MCF 10A (cell line): ENCODE measurements at regions not wholly inside any gene's neighbourhood (a gene's known extent, or its start where the extent isn't known, plus 50 kb on each side); places are given as distances from the start of the nearest gene placed in this dataset.

ENCODE experiments used
- BruUV-seq: library from RNA; stranded (reverse); fragments of 400-500 nt; replicated peaks from 2 replicates; lab custom pipeline; 2021; lab: Mats Ljungman, UMichigan
- CTCF ChIA-PET: fragments of 300-600 bp; sonication (Branson Sonifier 250); formaldehyde crosslinking; extraction: SDS; loops from one replicate; lab custom pipeline; 2021; ENCODE audit warnings: antibody characterized with exemption, inconsistent platforms; lab: Yijun Ruan, JAX
- POLR2A ChIA-PET: fragments of 300-600, 350-650 bp; sonication (Branson Sonifier 250); formaldehyde crosslinking; extraction: SDS; loops from one replicate; lab custom pipeline; 2020; ENCODE audit warnings: antibody characterized with exemption, inconsistent platforms; lab: Yijun Ruan, JAX
- DNase-seq: peaks from one replicate; pipeline ENCODE4 v3.0.0-alpha.2; 2018; ENCODE audit not compliant: unreplicated experiment
- H3K27ac Mint-ChIP-seq: one replicate; pipeline ENCODE4 v1.8.0; 2022; ENCODE audit warnings: mild to moderate bottlenecking, low read depth, mixed read lengths; ENCODE audit not compliant: unreplicated experiment
- H3K27me3 Mint-ChIP-seq: one replicate; pipeline ENCODE4 v1.8.0; 2022; ENCODE audit warnings: mixed read lengths; ENCODE audit not compliant: insufficient read depth, unreplicated experiment
- H3K36me3 Mint-ChIP-seq: one replicate; pipeline ENCODE4 v1.8.0; 2022; ENCODE audit warnings: mild to moderate bottlenecking, moderate library complexity, mixed read lengths; ENCODE audit not compliant: insufficient read depth, unreplicated experiment
- H3K4me1 Mint-ChIP-seq: one replicate; pipeline ENCODE4 v1.8.0; 2022; ENCODE audit warnings: mixed read lengths; ENCODE audit not compliant: insufficient read depth, unreplicated experiment
- H3K4me3 Mint-ChIP-seq: one replicate; pipeline ENCODE4 v1.8.0; 2022; ENCODE audit warnings: mild to moderate bottlenecking, moderate library complexity, mixed read lengths; ENCODE audit not compliant: unreplicated experiment
- H3K9me3 Mint-ChIP-seq: one replicate; pipeline ENCODE4 v1.8.0; 2022; ENCODE audit warnings: mixed read lengths; ENCODE audit not compliant: unreplicated experiment
- CTCF ChIP-seq: fragments of 200-600 bp; IDR thresholded peaks from one replicate; pipeline ENCODE4 v1.8.0; 2022; ENCODE audit warnings: antibody characterized with exemption, mild to moderate bottlenecking; ENCODE audit not compliant: unreplicated experiment
- intact Hi-C: fragments of 100-400 bp; cut with micrococcal nuclease; formaldehyde crosslinking; loops from 2 replicates; pipeline ENCODE4 v1.14.1; 2022

- H3K36me3 Mint-ChIP-seq = no peaks in the 10 kb centered on the region
- H3K4me1 Mint-ChIP-seq = no peaks in the 10 kb centered on the region
- BruUV-seq = no TSS peak
- no peaks in the 10 kb centered on the region for H3K9me3 Mint-ChIP-seq
- POLR2A ChIA-PET = no interaction called here
- TF ChIP-seq CTCF = no peak
- no peak overlapping the region for H3K4me3 Mint-ChIP-seq
- peaks cover 60% of the 10 kb centered on the region for H3K27me3 Mint-ChIP-seq
- H3K27ac Mint-ChIP-seq = no peak overlapping the region
- DNase-seq = no peak
- CTCF ChIA-PET = no interaction called here
- intact Hi-C loops = no loop called here
Measured at GRCh38 chr3:542021-542420, 345.5 kb downstream of the CHL1 start.

- TF ChIP-seq CTCF = no peak
- ChIA-PET CTCF (no interaction called here), POLR2A (no interaction called here)
- H3K27me3 Mint-ChIP-seq = peaks cover 40% of the 10 kb centered on the region
- no peak overlapping the region for H3K27ac Mint-ChIP-seq
- no peaks in the 10 kb centered on the region for H3K36me3 Mint-ChIP-seq
- H3K4me1 Mint-ChIP-seq = no peaks in the 10 kb centered on the region
- H3K4me3 Mint-ChIP-seq = no peak overlapping the region
- BruUV-seq = no TSS peak
- peaks cover 6% of the 10 kb centered on the region for H3K9me3 Mint-ChIP-seq
- intact Hi-C loops = no loop called here
- DNase-seq = no peak
Measured at GRCh38 chr3:549636-550035, 353.1 kb downstream of the CHL1 start.

- H3K36me3 Mint-ChIP-seq = no peaks in the 10 kb centered on the region
- H3K27ac Mint-ChIP-seq = no peak overlapping the region
- no peaks in the 10 kb centered on the region for H3K4me1 Mint-ChIP-seq
- H3K27me3 Mint-ChIP-seq = peaks cover 42% of the 10 kb centered on the region
- no TSS peak for BruUV-seq
- TF ChIP-seq CTCF = no peak
- no peak for DNase-seq
- ChIA-PET POLR2A (no interaction called here), CTCF (no interaction called here)
- no peak overlapping the region for H3K4me3 Mint-ChIP-seq
- peaks cover 6% of the 10 kb centered on the region for H3K9me3 Mint-ChIP-seq
- intact Hi-C loops = no loop called here
Measured at GRCh38 chr3:550471-550870, 353.9 kb downstream of the CHL1 start.

- DNase-seq = no peak
- POLR2A ChIA-PET = no interaction called here
- no peak for TF ChIP-seq CTCF
- no TSS peak for BruUV-seq
- intact Hi-C loops = no loop called here
- CTCF ChIA-PET = interaction anchor here (0.6 kb wide), 1 partner anchor 1674 kb away, joined by 3 read pairs; no protein-coding TSS in a partner anchor
- no peaks in the 10 kb centered on the region for H3K4me1 Mint-ChIP-seq
- no peaks in the 10 kb centered on the region for H3K36me3 Mint-ChIP-seq
- H3K9me3 Mint-ChIP-seq = no peaks in the 10 kb centered on the region
- no peak overlapping the region for H3K4me3 Mint-ChIP-seq
- no peak overlapping the region for H3K27ac Mint-ChIP-seq
- H3K27me3 Mint-ChIP-seq = peaks cover 44% of the 10 kb centered on the region
Measured at GRCh38 chr3:557972-558371, 361.4 kb downstream of the CHL1 start.
